Kidney epithelial cell (primary cell): ENCODE measurements at regions not wholly inside any gene's neighbourhood (a gene's known extent, or its start where the extent isn't known, plus 50 kb on each side); places are given as distances from the start of the nearest gene placed in this dataset.

Experiments
- DNase-seq: peaks from one replicate; pipeline ENCODE4 v3.0.0-alpha.2; 2010; ENCODE audit warnings: low read depth
- H3K27me3 ChIP-seq: 2 replicates; pipeline ENCODE4 v1.6.0; 2011; ENCODE audit warnings: low read length; ENCODE audit not compliant: control insufficient read depth, insufficient read depth
- H3K36me3 ChIP-seq: 2 replicates; pipeline ENCODE4 v1.5.1; 2011; ENCODE audit warnings: low read length; ENCODE audit not compliant: control insufficient read depth, insufficient read depth
- H3K4me3 ChIP-seq: 2 replicates; pipeline ENCODE4 v1.5.1; 2011; ENCODE audit warnings: low read depth, mild to moderate bottlenecking, control low read depth, low read length
- TF ChIP-seq, protein P1 (sequence below): IDR thresholded peaks from 2 replicates; pipeline ENCODE4 v1.5.1; 2011; ENCODE audit warnings: mild to moderate bottlenecking, moderate library complexity, low read length, control low read depth, inconsistent platforms; ENCODE audit not compliant: insufficient read depth, poor library complexity, severe bottlenecking

DNA sequence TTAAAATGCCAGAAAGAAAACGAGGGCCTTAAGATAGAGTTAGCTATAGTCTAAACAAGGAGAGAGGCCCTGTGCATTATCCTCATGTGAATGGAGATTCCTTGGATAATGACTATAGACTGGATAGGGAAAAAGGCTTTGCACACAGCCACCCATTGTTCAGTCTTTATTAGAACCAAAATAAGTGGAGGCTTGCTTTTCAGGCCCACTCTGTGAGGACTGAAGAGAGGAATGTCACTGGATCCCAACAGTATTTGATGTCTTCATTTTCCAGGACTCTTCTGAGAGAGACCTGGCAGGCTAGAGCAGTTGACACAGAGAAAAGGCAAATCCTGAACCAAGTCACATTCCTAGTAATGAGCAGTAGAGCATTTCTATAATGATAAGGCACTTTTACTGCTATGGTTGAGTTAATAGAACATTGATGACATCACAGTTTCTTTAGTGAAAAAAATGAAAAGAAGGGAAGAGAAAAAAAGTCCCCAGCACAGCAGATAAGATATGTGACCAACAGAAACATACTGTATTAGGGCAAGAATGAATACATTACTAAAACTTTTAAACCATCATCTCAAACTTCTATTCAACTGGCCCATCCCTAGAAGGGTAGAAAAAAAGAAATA is 315.1 kb downstream of the EPHA7 start:
- no peaks in the 10 kb centered on the region for H3K27me3 ChIP-seq
- no peak for DNase-seq
- no peaks in the 10 kb centered on the region for H3K36me3 ChIP-seq
- H3K4me3 ChIP-seq = no peak overlapping the region
- TF ChIP-seq, protein P1, sequence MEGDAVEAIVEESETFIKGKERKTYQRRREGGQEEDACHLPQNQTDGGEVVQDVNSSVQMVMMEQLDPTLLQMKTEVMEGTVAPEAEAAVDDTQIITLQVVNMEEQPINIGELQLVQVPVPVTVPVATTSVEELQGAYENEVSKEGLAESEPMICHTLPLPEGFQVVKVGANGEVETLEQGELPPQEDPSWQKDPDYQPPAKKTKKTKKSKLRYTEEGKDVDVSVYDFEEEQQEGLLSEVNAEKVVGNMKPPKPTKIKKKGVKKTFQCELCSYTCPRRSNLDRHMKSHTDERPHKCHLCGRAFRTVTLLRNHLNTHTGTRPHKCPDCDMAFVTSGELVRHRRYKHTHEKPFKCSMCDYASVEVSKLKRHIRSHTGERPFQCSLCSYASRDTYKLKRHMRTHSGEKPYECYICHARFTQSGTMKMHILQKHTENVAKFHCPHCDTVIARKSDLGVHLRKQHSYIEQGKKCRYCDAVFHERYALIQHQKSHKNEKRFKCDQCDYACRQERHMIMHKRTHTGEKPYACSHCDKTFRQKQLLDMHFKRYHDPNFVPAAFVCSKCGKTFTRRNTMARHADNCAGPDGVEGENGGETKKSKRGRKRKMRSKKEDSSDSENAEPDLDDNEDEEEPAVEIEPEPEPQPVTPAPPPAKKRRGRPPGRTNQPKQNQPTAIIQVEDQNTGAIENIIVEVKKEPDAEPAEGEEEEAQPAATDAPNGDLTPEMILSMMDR = no peak

DNA sequence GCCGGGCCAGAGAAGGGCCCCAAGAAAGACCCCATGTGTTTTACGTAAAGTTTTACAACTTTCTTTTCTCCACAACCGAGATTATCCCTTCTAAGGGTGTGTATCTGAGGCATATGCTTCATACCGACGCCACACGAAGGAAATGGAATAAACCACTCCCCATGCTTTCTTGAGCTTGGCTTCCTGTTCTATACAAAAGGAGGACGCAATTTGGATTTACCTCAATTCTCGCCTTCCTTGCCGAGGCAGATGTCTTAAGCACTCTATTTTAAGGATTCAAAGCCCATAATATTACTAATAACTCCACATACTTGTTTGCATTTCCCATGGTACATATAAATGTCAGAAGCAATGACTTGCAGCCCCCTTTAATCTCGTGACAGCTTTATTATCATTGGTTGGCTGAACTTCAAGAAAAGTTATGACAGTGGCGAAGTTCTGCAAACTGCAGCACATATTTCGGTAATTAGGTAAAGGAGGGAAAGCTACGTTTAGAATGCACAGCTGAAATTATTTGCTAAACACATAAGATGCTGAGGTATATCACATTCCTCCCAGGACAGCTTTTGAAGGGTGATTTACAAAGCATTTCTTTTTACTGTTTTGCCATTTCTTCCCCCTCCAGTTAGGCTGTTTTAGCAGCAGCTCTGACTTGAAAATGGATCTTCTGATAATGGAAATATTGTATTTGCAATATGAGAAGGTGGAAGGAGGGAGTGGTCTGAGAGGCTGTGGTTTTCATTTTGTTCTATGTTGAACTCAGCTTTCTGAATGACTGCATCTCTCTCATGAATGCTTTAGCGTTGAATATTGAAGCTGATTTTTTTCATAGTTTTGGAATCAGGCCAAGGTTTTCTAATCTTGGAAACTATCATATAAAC is 330.5 kb downstream of the EPHA7 start:
- Histone ChIP-seq H3K36me3 (no peaks in the 10 kb centered on the region), H3K4me3 (no peak overlapping the region), H3K27me3 (no peaks in the 10 kb centered on the region)
- no peak for DNase-seq
- TF ChIP-seq, protein P1 = no peak

DNA sequence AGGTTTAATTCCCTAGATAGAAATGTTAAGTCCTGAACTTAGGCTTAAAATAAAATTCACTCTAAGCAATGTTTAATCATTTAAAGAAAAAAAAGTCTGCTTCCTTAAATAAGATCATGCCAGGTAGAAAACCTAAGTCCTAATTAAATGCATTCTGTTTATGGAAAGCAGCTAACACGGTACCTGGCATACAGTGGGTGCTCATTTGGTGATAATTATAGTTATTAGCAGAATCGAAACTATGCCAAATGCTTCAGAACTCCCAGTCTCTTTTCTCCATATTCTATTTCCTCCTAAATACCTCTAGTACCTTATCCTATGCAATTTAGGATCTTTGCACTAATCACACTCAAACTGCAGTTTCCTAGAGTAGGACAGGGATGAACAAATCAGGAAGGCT is 331.8 kb downstream of the EPHA7 start:
- H3K4me3 ChIP-seq = no peak overlapping the region
- H3K27me3 ChIP-seq = no peaks in the 10 kb centered on the region
- H3K36me3 ChIP-seq = no peaks in the 10 kb centered on the region
- TF ChIP-seq, protein P1 = no peak
- no peak for DNase-seq

DNA sequence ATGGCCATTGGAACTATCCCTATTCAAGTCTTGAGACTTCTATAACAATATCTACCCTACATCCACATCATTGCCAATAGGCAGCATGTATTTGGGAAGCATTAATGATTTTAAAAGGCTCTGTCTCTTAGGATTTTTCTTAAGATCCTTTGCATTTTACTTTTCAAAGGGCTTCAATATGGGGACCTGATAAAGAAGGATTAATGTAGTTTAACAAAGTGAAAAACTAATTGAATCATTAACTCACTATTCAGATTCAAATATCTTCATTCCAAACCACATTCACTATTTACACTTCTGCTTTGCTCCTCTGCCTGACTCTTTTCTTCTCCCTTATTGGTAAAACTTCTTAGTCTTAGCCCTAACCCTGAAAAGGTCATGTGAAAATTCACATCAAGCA is 333.0 kb downstream of the EPHA7 start:
- Histone ChIP-seq H3K4me3 (no peak overlapping the region), H3K27me3 (no peaks in the 10 kb centered on the region), H3K36me3 (no peaks in the 10 kb centered on the region)
- TF ChIP-seq, protein P1 = no peak
- DNase-seq = no peak

DNA sequence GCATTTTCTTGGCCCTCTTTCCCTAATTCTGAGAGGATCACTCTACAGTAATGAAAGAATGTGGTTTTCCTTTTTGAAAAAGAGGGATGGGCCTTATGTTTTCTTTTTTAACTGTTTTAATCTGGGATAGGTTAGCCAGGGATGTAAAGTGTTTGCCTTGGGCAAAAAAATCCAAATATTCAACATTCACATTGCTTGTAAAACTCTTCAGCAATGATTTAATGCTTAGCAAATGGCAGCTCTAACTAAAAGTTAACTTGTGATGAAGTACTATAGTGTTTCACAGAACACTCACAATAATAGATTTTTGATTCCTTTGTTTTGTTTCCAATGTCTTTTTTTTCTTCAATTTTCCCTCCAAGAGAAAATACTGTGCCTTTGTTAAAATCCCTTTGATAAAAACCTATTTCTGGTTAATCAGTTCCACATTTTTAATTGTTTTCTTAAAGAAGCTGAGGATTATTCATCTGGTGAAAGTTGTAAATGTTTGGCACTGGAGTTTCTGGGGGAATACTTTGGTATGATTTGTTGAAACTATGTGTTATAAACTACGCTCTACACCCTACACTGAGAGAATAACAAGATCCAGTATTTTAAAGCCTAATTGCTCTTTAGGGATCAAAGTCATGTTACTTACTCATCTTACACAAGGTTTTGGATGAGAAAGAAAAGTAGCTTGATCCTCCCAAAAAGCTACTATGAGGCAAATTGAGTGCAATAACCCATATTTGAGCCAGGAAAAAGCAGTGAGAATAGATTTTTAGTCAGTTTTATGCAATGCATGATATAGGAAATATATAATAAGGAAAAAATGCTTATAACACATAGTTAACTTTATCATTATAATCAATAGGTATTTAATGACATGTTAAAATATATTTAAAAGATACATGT is 335.8 kb downstream of the EPHA7 start:
- no peak overlapping the region for H3K4me3 ChIP-seq
- TF ChIP-seq, protein P1 = no peak
- no peaks in the 10 kb centered on the region for H3K36me3 ChIP-seq
- DNase-seq = no peak
- H3K27me3 ChIP-seq = no peaks in the 10 kb centered on the region
